VCaP (cell line): ENCODE measurements at regions not wholly inside any gene's neighbourhood (a gene's known extent, or its start where the extent isn't known, plus 50 kb on each side); places are given as distances from the start of the nearest gene placed in this dataset.
"Not testable (repeated sequence)": the region's sequence is repeated elsewhere in the genome, so short reads cannot be mapped to it uniquely, and the experiment has no call there.

Experiments used
- H3K27ac ChIP-seq: fragments of 450-650 bp; 2 replicates; pipeline ENCODE4 v1.5.1; 2017
- CTCF ChIP-seq: fragments of 450-650 bp; conservative IDR thresholded peaks from 2 replicates; pipeline ENCODE4 v1.5.1; 2017; ENCODE audit warnings: mild to moderate bottlenecking, moderate library complexity

- H3K27ac ChIP-seq = no peak overlapping the region
- no peak for TF ChIP-seq CTCF
Observed at GRCh38 chr13:103469771-103470170, 403.6 kb upstream of the SLC10A2 start.

- H3K27ac ChIP-seq = no peak overlapping the region
- TF ChIP-seq CTCF = no peak
Observed at GRCh38 chr13:103466761-103467160, 400.5 kb upstream of the SLC10A2 start.

- not testable (repeated sequence) for H3K27ac ChIP-seq
Observed at GRCh38 chr13:103460246-103460645, 394.0 kb upstream of the SLC10A2 start.

- not testable (repeated sequence) for H3K27ac ChIP-seq
Observed at GRCh38 chr13:103457050-103457449, 390.8 kb upstream of the SLC10A2 start.

GRCh38 chr13:103451656-103452055 is 385.4 kb upstream of the SLC10A2 start:
- TF ChIP-seq CTCF = no peak
- no peak overlapping the region for H3K27ac ChIP-seq

- H3K27ac ChIP-seq = no peak overlapping the region
- no peak for TF ChIP-seq CTCF
Observed at GRCh38 chr13:103443604-103444003, 377.4 kb upstream of the SLC10A2 start.

- H3K27ac ChIP-seq = no peak overlapping the region
- TF ChIP-seq CTCF = no peak
Observed at GRCh38 chr13:103437651-103438050, 371.4 kb upstream of the SLC10A2 start.

- H3K27ac ChIP-seq = no peak overlapping the region
- no peak for TF ChIP-seq CTCF
Observed at GRCh38 chr13:103436057-103436654, 369.9 kb upstream of the SLC10A2 start.

GRCh38 chr13:103431856-103432255 is 365.6 kb upstream of the SLC10A2 start:
- no peak for TF ChIP-seq CTCF
- no peak overlapping the region for H3K27ac ChIP-seq
